Activated naive CD4-positive, alpha-beta T cell treated with anti-CD3 and anti-CD28 coated beads, Interleukin-2, amount 50 U/mL, for 24 hours (primary cell): ENCODE measurements at regions not wholly inside any gene's neighbourhood (a gene's known extent, or its start where the extent isn't known, plus 50 kb on each side); places are given as distances from the start of the nearest gene placed in this dataset.
"Not testable (repeated sequence)": the region's sequence is repeated elsewhere in the genome, so short reads cannot be mapped to it uniquely, and the experiment has no call there.

Source experiments
- H3K27ac Mint-ChIP-seq: one replicate; pipeline ENCODE4 v1.8.0; 2021; ENCODE audit warnings: mild to moderate bottlenecking, mixed read lengths
- H3K27me3 Mint-ChIP-seq: one replicate; pipeline ENCODE4 v1.8.0; 2021; ENCODE audit warnings: mixed read lengths
- H3K36me3 Mint-ChIP-seq: one replicate; pipeline ENCODE4 v1.8.0; 2021; ENCODE audit warnings: mixed read lengths
- H3K4me1 Mint-ChIP-seq: one replicate; pipeline ENCODE4 v1.8.0; 2021; ENCODE audit warnings: mixed read lengths
- H3K4me3 Mint-ChIP-seq: one replicate; pipeline ENCODE4 v1.8.0; 2021; ENCODE audit warnings: mild to moderate bottlenecking, mixed read lengths
- H3K9me3 Mint-ChIP-seq: one replicate; pipeline ENCODE4 v1.8.0; 2021; ENCODE audit warnings: mixed read lengths

GRCh38 chr13:83498481-83499190, 383.6 kb downstream of the SLITRK1 start:
- Mint-ChIP-seq H3K4me1 (no peaks in the 10 kb centered on the region), H3K36me3 (peaks cover 2% of the 10 kb centered on the region), H3K27ac (no peak overlapping the region), H3K27me3 (no peaks in the 10 kb centered on the region), H3K9me3 (peaks cover 5% of the 10 kb centered on the region), H3K4me3 (no peak overlapping the region)

- no peaks in the 10 kb centered on the region for H3K4me1 Mint-ChIP-seq
- no peak overlapping the region for H3K4me3 Mint-ChIP-seq
- peaks cover 2% of the 10 kb centered on the region for H3K36me3 Mint-ChIP-seq
- H3K27ac Mint-ChIP-seq = no peak overlapping the region
- H3K9me3 Mint-ChIP-seq = peaks cover 5% of the 10 kb centered on the region
- H3K27me3 Mint-ChIP-seq = no peaks in the 10 kb centered on the region
These were observed 384.2 kb downstream of the SLITRK1 start for GRCh38 chr13:83498045-83498444.

DNA sequence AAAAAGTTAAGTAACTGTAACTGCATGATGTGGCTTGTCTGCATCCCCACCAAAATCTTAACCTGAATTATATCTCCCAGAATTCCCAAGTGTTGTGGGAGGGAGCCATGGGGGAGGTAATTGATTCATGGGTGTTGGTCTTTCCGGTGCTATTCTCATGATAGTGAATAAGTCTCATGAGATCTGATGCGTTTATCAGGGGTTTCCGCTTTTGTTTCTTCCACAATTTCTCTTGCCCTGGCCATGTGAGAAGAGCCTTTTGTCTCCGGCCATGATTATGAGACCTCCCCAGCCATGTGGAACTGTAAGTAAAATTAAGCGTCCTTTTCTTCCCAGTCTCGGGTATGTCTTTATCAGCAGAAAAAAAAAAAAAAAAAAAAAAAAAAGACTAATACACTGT, 385.8 kb downstream of the SLITRK1 start:
- Mint-ChIP-seq H3K4me3 (no peak overlapping the region), H3K9me3 (no peaks in the 10 kb centered on the region)

GRCh38 chr13:83485101-83485500, 397.2 kb downstream of the SLITRK1 start:
- H3K4me1 Mint-ChIP-seq = no peaks in the 10 kb centered on the region
- no peak overlapping the region for H3K27ac Mint-ChIP-seq
- H3K9me3 Mint-ChIP-seq = peaks cover 6% of the 10 kb centered on the region
- H3K36me3 Mint-ChIP-seq = no peaks in the 10 kb centered on the region
- no peaks in the 10 kb centered on the region for H3K27me3 Mint-ChIP-seq
- no peak overlapping the region for H3K4me3 Mint-ChIP-seq

More for the DNA sequence above, 385.8 kb downstream of the SLITRK1 start:
- Mint-ChIP-seq H3K36me3 (no peaks in the 10 kb centered on the region), H3K27ac (no peak overlapping the region), H3K4me1 (no peaks in the 10 kb centered on the region), H3K27me3 (no peaks in the 10 kb centered on the region)

DNA sequence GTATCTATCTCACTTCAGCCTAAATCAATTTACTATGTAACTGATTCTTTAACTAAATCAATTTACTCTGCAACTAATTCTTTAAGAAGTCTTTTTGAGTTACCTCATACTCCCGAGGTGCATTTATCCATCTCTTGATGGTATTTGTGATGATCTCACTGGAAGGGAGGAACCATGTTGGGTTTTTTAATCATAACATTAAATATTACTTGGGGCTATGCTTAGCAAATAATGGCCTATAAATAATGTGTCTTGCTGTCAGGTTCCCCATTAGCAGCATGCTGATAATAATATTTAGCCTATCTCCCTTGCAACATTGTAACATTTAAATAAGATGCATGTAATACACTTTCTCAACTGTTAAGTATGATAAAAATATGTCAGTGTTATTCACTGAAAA, 411.3 kb downstream of the SLITRK1 start:
- H3K4me3 Mint-ChIP-seq = no peak overlapping the region
- H3K9me3 Mint-ChIP-seq = peaks cover 16% of the 10 kb centered on the region
- no peaks in the 10 kb centered on the region for H3K4me1 Mint-ChIP-seq
- no peaks in the 10 kb centered on the region for H3K27me3 Mint-ChIP-seq
- no peak overlapping the region for H3K27ac Mint-ChIP-seq
- no peaks in the 10 kb centered on the region for H3K36me3 Mint-ChIP-seq

GRCh38 chr13:83470133-83470797, 412.0 kb downstream of the SLITRK1 start:
- Mint-ChIP-seq H3K27me3 (no peaks in the 10 kb centered on the region), H3K9me3 (peaks cover 12% of the 10 kb centered on the region), H3K36me3 (no peaks in the 10 kb centered on the region), H3K4me3 (no peak overlapping the region), H3K4me1 (no peaks in the 10 kb centered on the region), H3K27ac (no peak overlapping the region)

GRCh38 chr13:83453723-83454122, 428.6 kb downstream of the SLITRK1 start:
- H3K9me3 Mint-ChIP-seq = no peaks in the 10 kb centered on the region
- H3K4me1 Mint-ChIP-seq = no peaks in the 10 kb centered on the region
- H3K4me3 Mint-ChIP-seq = no peak overlapping the region
- no peaks in the 10 kb centered on the region for H3K36me3 Mint-ChIP-seq
- H3K27ac Mint-ChIP-seq = no peak overlapping the region
- no peaks in the 10 kb centered on the region for H3K27me3 Mint-ChIP-seq

DNA sequence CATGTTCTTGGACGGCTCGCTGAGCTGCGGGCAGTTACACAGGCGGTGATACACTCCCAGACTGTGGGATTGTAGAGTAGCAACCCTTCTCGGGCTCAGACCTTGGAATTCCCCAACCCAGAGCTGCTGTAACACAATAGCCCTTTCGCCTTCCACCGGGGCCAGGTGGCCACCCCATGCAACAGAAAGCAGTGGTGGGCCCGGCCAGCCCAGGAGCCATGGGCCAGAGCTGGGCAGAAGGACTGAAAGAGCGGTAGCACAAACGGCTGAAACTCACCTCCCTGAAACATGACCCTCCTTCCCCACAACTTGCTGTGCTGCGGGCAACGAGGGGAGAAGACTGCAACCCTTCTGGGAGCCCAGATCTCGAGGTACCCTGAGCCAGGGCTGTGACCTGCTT, 429.0 kb downstream of the SLITRK1 start:
- Mint-ChIP-seq H3K27ac (no peak overlapping the region), H3K4me3 (no peak overlapping the region), H3K4me1 (no peaks in the 10 kb centered on the region), H3K27me3 (no peaks in the 10 kb centered on the region), H3K9me3 (no peaks in the 10 kb centered on the region), H3K36me3 (no peaks in the 10 kb centered on the region)

DNA sequence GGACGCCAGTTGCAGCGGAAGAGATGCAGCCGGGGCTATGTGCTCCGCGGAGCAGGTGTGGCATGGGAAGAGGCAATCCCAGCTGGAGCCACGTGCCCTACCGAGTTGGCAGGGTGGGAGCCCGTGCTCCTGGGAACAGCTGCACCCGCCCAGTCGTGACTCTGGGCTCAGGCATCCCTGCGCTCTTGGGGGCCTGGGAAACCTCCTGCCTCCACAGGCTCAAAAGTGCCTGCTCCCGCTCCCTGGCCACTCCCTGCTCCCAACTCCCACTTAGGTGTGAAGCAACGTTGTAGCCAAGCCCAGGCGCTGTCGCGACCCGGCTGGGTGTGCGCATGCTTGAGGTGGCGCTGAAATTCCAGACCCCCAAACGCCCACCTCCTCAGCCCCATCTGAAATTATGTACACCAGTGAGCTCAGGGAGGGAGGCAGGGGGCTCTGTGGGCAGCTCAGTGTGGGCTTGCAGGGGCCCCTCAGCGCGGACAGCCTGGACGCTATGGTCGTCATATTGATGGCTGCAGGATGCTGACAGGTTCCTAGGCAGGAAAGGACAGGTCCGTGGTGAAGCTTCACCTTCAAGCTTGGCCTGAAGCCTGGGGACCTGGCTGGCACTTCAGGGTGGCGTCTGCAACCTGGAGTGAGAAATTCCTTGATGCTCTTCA, 429.9 kb downstream of the SLITRK1 start:
- H3K27ac Mint-ChIP-seq = no peak overlapping the region

GRCh38 chr13:83450591-83450990, 431.7 kb downstream of the SLITRK1 start:
- no peak overlapping the region for H3K27ac Mint-ChIP-seq
- H3K27me3 Mint-ChIP-seq = no peaks in the 10 kb centered on the region
- no peak overlapping the region for H3K4me3 Mint-ChIP-seq
- no peaks in the 10 kb centered on the region for H3K9me3 Mint-ChIP-seq
- no peaks in the 10 kb centered on the region for H3K4me1 Mint-ChIP-seq
- H3K36me3 Mint-ChIP-seq = no peaks in the 10 kb centered on the region

More for the DNA sequence above, 429.9 kb downstream of the SLITRK1 start:
- no peaks in the 10 kb centered on the region for H3K4me1 Mint-ChIP-seq
- no peaks in the 10 kb centered on the region for H3K9me3 Mint-ChIP-seq
- H3K36me3 Mint-ChIP-seq = no peaks in the 10 kb centered on the region
- no peaks in the 10 kb centered on the region for H3K27me3 Mint-ChIP-seq
- H3K4me3 Mint-ChIP-seq = no peak overlapping the region

- Mint-ChIP-seq H3K4me1 (no peaks in the 10 kb centered on the region), H3K36me3 (no peaks in the 10 kb centered on the region), H3K4me3 (no peak overlapping the region), H3K27me3 (no peaks in the 10 kb centered on the region), H3K9me3 (no peaks in the 10 kb centered on the region), H3K27ac (no peak overlapping the region)
These were observed 432.4 kb downstream of the SLITRK1 start for GRCh38 chr13:83449668-83450395.

- no peak overlapping the region for H3K27ac Mint-ChIP-seq
- H3K4me1 Mint-ChIP-seq = no peaks in the 10 kb centered on the region
- H3K9me3 Mint-ChIP-seq = peaks cover 9% of the 10 kb centered on the region
- no peaks in the 10 kb centered on the region for H3K36me3 Mint-ChIP-seq
- H3K4me3 Mint-ChIP-seq = no peak overlapping the region
- no peaks in the 10 kb centered on the region for H3K27me3 Mint-ChIP-seq
These were observed 441.8 kb downstream of the SLITRK1 start for GRCh38 chr13:83440465-83440864.

DNA sequence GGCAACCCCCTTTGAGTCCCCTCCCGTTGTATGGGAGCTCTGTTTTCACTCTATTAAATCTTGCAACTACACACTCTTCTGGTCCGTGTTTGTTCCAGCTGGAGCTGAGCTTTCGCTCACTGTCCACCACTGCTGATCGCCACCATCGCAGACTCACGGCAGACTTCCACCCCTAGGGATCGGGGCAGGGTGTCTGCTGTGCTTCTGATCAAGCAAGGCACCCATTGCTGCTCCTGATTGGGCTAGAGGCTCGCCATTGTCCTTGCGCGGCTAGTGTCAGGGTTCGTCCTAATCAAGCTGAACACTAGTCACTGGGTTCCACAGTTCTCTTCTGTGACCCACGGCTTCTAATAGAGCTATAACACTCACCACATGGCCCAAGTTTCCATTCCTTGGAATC, 442.8 kb downstream of the SLITRK1 start:
- not testable (repeated sequence) for H3K27me3 Mint-ChIP-seq, H3K27ac Mint-ChIP-seq, H3K4me3 Mint-ChIP-seq, H3K36me3 Mint-ChIP-seq, H3K4me1 Mint-ChIP-seq, H3K9me3 Mint-ChIP-seq

GRCh38 chr13:83423861-83424260, 458.4 kb downstream of the SLITRK1 start:
- Mint-ChIP-seq H3K27ac (no peak overlapping the region), H3K4me1 (no peaks in the 10 kb centered on the region), H3K4me3 (no peak overlapping the region), H3K9me3 (peaks cover 17% of the 10 kb centered on the region), H3K27me3 (no peaks in the 10 kb centered on the region), H3K36me3 (no peaks in the 10 kb centered on the region)

GRCh38 chr13:83423381-83423780, 458.9 kb downstream of the SLITRK1 start:
- Mint-ChIP-seq H3K27ac (no peak overlapping the region), H3K4me3 (no peak overlapping the region), H3K36me3 (no peaks in the 10 kb centered on the region), H3K4me1 (no peaks in the 10 kb centered on the region), H3K9me3 (peaks cover 17% of the 10 kb centered on the region), H3K27me3 (no peaks in the 10 kb centered on the region)

DNA sequence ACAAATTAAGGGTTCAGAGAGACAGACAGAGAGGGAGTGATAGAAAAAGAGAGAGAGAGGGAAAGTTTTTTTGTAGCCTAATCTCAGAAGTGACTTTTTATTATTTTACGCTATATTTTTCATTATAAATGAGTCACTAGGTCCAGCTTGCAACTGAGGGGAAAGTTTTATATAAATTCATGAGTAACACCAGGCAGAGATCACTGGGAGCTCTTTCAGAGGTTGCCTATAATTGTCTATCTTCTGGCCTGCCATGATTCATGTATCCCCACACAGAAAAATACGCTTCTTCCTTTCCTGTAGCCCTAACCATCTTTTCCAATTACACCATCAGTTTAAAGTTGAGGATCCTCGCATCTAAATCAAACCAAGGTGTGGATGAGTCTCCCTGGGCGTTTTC, 467.9 kb downstream of the SLITRK1 start:
- H3K4me1 Mint-ChIP-seq = no peaks in the 10 kb centered on the region
- no peaks in the 10 kb centered on the region for H3K27me3 Mint-ChIP-seq
- H3K9me3 Mint-ChIP-seq = peaks cover 9% of the 10 kb centered on the region
- no peak overlapping the region for H3K4me3 Mint-ChIP-seq
- no peak overlapping the region for H3K27ac Mint-ChIP-seq
- H3K36me3 Mint-ChIP-seq = no peaks in the 10 kb centered on the region
